ENCODE measurements at regions not wholly inside any gene's neighbourhood (a gene's known extent, or its start where the extent isn't known, plus 50 kb on each side); places are given as distances from the start of the nearest gene placed in this dataset.

DNA sequence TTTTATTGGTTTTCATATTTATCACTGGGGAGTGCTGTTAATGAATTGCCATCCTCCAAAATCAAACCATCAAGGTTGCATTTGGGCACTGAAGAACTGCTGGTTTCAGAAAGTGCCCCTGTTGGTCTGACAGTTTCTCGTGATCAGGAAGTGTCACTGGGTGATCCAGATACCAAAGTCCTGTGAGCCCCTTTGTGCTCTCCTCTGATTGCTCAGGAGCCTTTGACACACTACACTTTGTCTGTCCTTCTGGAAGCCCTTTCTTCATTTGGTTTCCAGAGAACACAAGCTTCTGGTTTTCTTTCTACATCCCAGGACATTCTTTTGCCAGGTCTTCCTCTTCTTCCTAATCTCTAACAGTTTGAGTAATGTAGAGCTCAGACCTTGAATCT is 165.8 kb upstream of the PROX1 start:
- TF ChIP-seq, protein P1, sequence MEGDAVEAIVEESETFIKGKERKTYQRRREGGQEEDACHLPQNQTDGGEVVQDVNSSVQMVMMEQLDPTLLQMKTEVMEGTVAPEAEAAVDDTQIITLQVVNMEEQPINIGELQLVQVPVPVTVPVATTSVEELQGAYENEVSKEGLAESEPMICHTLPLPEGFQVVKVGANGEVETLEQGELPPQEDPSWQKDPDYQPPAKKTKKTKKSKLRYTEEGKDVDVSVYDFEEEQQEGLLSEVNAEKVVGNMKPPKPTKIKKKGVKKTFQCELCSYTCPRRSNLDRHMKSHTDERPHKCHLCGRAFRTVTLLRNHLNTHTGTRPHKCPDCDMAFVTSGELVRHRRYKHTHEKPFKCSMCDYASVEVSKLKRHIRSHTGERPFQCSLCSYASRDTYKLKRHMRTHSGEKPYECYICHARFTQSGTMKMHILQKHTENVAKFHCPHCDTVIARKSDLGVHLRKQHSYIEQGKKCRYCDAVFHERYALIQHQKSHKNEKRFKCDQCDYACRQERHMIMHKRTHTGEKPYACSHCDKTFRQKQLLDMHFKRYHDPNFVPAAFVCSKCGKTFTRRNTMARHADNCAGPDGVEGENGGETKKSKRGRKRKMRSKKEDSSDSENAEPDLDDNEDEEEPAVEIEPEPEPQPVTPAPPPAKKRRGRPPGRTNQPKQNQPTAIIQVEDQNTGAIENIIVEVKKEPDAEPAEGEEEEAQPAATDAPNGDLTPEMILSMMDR (IDR thresholded peaks at IDR 0.05) = no peak
- no peak for TF ChIP-seq POLR2A (IDR thresholded peaks at IDR 0.05)
- no peak for TF ChIP-seq POLR2AphosphoS5 (IDR thresholded peaks at IDR 0.05; ENCODE audit: insufficient read depth in 1 of 2, low read depth in 1 of 2)
